GM23338 (cell line): ENCODE measurements at regions not wholly inside any gene's neighbourhood (a gene's known extent, or its start where the extent isn't known, plus 50 kb on each side); places are given as distances from the start of the nearest gene placed in this dataset.

Experiments used
- CREB1 ChIP-seq: fragments of 250-450 bp; sonication (Bioruptor Pico); IDR thresholded peaks from 2 replicates; pipeline ENCODE4 v1.5.0; 2020; ENCODE audit warnings: low read depth, mild to moderate bottlenecking, moderate library complexity
- CTCF ChIP-seq, 2 experiments: fragments of 200-600 bp in 1 of 2; sonication (generic) in 1 of 2; conservative IDR thresholded peaks; 2 replicates each; pipeline versions ENCODE4 v1.5.1 to v1.6.1; 2016 to 2017; ENCODE audit warnings: antibody characterized with exemption in 2 of 2, low read depth in 2 of 2, mild to moderate bottlenecking in 2 of 2, moderate library complexity in 1 of 2
- EZH2phosphoT487 ChIP-seq: fragments of 200-600 bp; sonication (generic); IDR thresholded peaks from one replicate; pipeline ENCODE4 v1.8.1; 2018; ENCODE audit warnings: antibody characterized with exemption; ENCODE audit not compliant: unreplicated experiment
- JUNB ChIP-seq: IDR thresholded peaks from one replicate; pipeline ENCODE4 v1.6.1; 2016; ENCODE audit warnings: antibody characterized with exemption; ENCODE audit not compliant: unreplicated experiment
- NANOG ChIP-seq: IDR thresholded peaks from 2 replicates; pipeline ENCODE4 v1.6.1; 2016; ENCODE audit warnings: antibody characterized with exemption, borderline replicate concordance
- POLR2AphosphoS5 ChIP-seq: IDR thresholded peaks from 2 replicates; pipeline ENCODE4 v1.6.1; 2016; ENCODE audit warnings: antibody characterized with exemption, low read depth
- STAT1 ChIP-seq: IDR thresholded peaks from one replicate; pipeline ENCODE4 v1.6.1; 2016; ENCODE audit warnings: antibody characterized with exemption; ENCODE audit not compliant: unreplicated experiment
- ZNF114 ChIP-seq: fragments of 250-450 bp; sonication (Bioruptor Pico); IDR thresholded peaks from 2 replicates; pipeline ENCODE4 v1.5.0; 2020; ENCODE audit warnings: mild to moderate bottlenecking, moderate library complexity
- ZNF331 ChIP-seq: fragments of 250-450 bp; sonication (Bioruptor Pico); IDR thresholded peaks from 2 replicates; pipeline ENCODE4 v1.5.0; 2020; ENCODE audit warnings: low read depth, mild to moderate bottlenecking, moderate library complexity
- ZNF462 ChIP-seq: fragments of 250-450 bp; sonication (Bioruptor Pico); IDR thresholded peaks from 2 replicates; pipeline ENCODE4 v1.5.0; 2020; ENCODE audit warnings: mild to moderate bottlenecking, moderate library complexity

GRCh38 chr12:83827193-83827592 is 1085.4 kb downstream of the SLC6A15 start (continued):
- TF ChIP-seq ZNF462 (CRISPR knock-in tag) (no peak), STAT1 (no peak), EZH2phosphoT487 (no peak), CTCF (conservative IDR thresholded peaks at IDR 0.05; ENCODE audit: low read depth in 2 of 2) (no peak), ZNF114 (CRISPR knock-in tag) (no peak), NANOG (no peak), POLR2AphosphoS5 (no peak), JUNB (no peak), CREB1 (CRISPR knock-in tag) (no peak), ZNF331 (no peak)
